COLO668 (cell line): ENCODE measurements at regions not wholly inside any gene's neighbourhood (a gene's known extent, or its start where the extent isn't known, plus 50 kb on each side); places are given as distances from the start of the nearest gene placed in this dataset.

Source experiments
- DNase-seq: peaks from one replicate; lab custom pipeline; 2025; ENCODE audit not compliant: unreplicated experiment; lab: John Stamatoyannopoulos, UW

DNA sequence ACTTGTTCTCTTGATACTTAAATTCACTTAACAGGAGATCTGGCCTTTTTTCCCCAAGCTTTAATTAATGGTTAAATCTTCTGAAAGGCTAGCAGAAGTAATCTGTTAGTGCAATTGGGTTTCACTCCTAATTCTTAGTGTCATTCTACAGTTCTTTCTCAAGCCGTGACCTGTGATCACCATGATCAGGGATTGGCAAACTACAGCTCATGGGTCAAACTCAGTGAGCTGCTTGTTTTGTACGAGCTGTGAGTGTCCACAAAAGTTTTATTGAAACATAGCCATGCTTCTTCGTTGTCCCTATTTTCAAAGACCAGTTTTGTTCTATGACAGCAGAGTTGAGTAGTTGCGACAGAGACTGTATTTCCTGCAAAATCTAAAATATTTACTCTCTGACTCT, 109.4 kb upstream of the KCNJ15 start:
- DNase-seq = no peak

DNA sequence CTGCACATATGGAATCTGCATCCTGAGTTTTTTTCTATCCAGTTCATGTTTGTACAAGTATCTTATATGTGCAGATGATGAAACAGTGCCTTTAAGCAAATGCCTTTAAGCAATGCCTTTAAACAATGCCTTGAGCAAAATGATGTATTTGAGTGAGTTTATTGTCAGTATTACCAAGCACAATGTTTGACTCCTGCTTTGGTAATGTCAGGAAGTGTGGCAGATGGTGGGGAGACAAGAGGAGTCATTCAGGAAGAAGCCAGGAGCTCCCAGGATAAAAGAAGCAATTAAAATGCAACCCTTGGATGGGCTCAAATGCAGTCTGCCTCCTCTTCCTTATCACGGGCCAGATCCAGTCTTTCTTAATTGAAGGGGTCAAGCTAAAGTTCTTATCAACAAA, 108.7 kb upstream of the KCNJ15 start:
- DNase-seq = no peak

DNA sequence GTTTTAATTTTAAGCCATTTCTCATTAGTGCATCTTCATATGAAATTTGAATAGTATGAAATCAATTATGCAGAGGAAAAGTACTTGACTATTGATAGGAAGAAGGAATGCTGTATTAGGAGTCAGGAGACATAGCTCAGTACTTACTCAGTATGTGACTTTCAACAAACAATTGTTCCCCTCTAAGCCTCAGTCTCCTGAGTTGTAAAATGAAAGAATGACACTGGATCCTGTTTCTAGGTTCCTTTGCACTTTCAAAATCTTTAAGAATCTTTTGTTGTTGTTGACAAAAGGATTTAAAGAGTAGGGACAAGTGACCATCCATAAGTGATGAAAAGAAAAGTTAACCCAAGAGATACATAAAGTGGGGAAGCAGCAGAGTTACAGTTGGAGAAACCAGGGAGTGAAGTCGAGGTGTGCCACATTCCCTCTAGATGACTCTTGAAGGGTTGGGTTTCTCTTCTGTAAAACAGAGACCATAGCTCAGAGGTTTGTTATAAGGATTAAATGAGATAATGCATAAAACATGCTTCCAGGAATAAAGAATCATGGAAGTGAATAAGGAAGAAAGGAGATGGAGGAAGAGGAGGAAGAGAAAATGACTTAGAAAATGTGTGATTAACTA, 105.7 kb upstream of the KCNJ15 start:
- no peak for DNase-seq

DNA sequence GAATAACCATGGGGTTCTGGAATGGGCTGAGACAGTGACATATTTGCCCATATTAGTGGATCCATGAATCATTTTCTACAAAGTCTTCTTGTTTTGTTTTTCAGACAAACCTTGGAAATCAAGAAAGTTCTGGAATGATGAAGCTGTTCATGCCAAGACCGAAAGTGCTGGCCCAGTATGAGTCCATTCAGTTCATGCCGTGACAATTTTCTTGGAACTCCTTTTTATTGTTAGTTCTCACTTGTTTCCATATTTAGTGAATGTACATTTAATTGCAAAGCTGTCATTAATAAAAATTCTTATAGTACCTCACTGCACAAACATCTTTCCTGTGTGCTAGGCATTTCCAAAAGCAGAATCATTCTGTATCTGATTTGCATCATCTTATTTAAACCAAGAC, 100.6 kb upstream of the KCNJ15 start:
- DNase-seq = no peak

DNA sequence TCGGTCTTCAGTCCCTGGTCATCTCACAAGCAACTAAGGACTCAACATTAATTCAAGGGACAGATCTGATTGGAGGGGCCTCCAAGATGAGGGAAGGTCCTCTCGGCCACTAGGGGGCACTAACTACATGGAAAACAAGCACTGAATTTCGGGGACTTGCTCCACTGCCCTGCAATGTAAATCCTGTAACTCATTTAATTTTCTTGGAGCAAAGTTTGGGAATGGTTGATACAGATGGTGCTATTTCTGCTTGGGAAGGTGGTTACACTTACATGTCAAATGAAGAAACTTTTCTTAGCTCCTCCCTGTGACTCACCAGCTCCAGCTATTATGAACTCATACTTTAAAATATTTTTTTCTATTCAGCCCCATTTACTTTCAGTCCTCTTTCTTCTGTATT, 97.4 kb upstream of the KCNJ15 start:
- DNase-seq = peak; percentile 54

DNA sequence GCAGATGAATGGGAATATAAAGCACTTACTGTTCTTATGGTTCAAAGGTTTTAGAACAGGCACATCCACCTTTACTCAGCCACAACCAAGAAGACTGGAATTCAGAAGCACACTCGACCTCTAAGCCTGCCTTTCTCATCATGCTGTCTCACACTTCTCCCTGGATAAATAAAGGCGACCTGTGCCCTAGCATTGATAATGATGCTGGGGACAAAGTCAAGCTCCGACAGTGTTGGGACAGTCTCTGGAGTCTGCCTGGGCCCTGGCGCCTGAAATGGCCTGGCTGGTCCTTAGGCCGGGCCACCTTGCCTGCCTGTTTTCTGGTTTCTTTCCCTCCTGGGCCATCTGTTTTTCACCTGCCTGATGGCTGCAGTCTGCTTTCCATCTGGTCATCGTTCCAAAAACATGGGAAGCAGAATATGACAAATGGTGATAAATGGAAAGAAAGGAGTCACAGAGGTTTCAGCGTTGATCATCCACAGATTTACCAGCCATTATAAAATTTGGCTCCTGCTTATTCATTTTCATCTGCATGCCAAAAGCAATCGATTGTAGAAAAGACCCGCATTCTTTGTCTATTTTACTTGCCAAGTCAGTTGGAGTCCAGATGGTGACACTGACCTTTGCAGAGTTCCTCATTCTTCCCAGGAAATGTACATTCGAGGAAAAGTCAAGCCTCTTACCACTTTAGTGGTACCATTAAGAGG, 91.2 kb upstream of the KCNJ15 start:
- DNase-seq = no peak

DNA sequence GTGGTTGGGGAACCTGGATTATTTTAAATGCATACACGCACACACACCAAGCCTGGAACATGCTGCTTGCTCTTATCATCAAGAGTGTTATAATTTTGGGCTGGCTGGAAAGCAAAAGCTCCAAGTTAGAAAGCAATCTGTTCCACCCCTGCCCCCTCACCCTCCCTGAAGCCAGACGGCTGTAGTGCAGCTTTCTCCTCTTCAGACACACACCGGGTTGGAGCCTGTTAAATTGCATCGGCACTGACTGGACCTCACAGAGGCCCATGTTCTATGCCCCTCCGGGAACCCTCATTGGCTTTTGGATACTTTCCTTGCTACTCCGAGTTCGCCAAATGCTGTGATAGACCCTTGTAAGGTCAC, 90.6 kb upstream of the KCNJ15 start:
- no peak for DNase-seq

DNA sequence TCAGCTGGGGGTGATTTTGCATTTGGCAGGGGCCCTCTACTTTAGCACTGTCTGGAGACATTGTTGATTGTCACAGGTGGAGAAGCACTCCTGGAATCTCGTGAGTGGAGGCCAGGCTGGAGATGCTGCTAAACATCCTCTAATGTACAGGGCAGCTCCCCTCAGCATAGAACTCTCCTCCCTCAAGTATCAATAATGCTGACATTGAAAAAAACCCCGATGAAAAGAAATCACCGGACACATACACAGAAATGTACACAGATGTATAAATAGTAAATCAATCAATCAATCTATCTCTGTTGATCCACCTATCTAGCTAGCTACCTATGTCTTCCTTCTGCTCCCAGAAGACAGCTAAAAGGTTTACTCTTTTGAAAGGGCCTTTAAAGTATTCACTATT, 89.4 kb upstream of the KCNJ15 start:
- DNase-seq = no peak

DNA sequence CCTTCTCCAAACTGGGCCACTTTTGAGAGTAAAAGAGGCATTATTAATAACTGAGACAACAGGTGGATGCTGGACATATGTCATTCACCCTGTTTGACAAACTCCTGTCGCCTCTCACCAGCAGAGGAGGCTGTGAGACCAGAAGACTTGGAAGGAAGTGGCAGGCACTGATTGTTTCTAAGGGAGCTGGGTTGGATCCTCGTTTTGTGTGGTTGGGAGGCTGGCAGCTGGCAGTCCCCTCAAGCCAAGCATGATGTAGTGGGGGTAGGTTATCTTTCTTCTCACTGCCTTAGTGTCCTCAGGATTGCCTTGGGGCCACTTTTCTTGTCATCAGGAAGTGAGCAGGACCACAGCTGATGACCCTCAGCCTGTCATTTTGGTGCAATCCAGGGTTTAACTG, 86.5 kb upstream of the KCNJ15 start:
- peak; percentile 18 for DNase-seq

DNA sequence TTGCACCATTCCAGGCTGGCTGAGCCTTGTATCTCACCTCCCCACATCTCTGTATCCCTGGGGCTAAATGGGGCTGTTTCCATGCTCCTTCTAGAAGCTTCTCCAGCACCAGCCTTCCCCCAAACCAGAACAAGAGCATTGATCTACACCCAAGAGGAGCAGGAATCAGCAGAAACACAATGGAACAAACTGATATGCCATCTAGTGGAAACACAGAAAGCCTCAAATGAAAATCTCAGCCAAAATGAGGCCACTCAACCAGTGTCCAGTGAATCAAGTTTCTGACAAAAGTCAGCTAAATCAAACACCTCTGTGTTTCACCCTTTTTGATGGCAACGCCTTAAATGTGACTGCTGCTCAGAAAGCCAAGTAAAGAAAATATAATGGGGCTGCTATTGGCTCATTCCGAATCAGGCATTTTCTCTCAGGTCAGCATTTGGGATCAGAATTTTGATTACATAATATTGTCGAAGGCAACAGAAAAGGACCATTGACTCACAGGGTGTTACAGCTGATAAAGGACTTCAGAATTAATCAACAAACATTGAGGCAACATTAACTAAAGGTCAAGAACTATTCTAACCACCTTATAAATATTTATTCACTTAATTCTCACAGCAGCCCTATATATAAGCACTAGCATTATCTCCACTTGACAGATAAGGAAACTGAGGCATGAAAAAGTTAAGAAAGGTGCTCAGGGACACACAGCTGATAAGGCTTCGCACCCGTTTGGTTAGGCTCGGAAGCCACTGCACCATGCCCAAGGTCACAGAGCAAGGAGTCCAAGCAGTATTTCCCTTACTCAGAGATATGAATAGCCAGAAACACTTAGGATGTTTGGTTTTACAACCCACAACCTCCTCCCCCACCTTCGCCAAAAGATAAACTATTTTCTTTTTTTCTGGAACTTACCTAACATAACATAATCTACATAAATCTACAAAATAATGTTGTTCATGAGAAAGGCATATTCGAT, 85.8 kb upstream of the KCNJ15 start:
- no peak for DNase-seq

DNA sequence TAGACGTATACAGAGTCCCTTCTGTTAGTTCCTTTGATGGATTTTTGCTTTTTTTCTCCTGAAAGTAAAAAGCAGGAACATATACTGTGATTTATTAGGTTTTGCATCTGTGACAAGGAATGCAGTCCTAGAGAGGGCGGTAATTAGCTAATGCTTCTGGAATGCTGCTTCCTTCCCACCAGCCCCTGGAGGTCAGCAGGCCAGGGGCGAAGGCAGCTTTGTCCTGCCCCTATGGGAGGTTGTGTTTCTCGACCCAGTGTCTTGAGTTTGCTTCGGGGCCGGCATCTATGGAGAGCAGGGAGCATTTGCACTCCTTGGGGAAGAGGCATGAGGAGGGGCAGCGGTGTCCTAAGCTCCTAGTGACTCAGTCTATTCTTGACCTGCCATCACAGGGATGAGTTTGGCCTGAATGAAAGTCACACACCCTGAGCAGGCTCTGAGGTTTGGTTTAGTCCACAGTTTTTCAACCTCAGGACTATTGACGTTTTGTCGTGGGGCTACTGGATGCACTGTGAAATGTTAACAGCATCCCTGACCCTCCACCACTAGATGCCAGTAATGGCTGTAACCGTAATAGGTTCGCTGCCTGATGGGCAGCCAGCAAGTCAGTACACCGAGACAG, 85.0 kb upstream of the KCNJ15 start:
- DNase-seq = no peak

DNA sequence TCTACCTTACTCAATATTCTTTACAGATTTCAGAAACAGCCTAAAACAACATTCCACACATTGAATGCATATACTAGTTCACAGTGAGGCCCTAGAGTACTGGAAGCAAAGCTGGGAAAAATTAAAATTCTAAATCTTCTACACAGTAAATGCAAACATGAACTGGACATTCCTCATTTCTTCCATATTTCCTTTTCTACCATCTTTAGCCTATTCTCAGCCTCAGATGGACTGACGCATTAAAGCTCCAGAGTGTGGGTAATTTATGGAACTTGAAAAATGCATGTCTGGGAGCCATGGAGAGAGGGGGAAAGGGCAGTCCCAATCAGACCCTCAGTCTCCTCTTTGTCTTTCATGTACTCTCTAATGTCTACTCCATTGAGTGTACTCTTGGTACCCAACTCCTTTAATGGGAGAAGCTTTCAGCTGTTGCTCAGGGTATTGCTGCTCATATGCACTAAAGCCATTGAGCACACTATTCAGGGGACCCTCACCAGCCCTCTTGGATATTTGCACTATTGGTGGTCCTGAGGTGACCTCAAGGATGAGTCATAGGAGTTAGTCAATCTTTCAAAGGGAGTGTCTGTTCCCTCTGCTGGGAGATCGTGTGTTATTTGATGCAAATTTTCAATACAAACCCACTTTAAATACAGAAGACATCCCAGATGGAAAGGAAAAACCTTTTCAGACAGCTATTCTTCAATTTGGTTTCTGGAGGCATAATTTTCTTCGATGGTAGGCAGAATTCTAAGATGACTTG, 83.3 kb upstream of the KCNJ15 start:
- no peak for DNase-seq

DNA sequence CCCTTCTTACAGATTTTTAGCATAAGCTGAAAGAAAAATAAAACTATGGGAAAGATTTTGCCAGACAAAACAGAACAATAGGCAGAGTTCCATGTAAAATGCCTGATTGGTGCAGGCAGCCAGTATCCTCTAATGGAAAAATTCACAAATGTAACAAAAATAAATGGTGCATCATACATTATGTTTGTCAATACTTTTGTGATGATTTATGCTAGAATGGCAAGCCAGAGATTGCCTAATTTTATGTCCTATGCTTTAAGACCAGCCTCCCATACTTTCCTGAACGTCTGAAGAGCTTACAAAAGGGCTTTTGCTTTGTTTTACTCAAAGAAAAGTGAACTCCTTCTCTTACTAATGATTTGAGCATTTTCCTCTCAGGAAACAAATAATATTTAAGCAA, 81.5 kb upstream of the KCNJ15 start:
- no peak for DNase-seq

DNA sequence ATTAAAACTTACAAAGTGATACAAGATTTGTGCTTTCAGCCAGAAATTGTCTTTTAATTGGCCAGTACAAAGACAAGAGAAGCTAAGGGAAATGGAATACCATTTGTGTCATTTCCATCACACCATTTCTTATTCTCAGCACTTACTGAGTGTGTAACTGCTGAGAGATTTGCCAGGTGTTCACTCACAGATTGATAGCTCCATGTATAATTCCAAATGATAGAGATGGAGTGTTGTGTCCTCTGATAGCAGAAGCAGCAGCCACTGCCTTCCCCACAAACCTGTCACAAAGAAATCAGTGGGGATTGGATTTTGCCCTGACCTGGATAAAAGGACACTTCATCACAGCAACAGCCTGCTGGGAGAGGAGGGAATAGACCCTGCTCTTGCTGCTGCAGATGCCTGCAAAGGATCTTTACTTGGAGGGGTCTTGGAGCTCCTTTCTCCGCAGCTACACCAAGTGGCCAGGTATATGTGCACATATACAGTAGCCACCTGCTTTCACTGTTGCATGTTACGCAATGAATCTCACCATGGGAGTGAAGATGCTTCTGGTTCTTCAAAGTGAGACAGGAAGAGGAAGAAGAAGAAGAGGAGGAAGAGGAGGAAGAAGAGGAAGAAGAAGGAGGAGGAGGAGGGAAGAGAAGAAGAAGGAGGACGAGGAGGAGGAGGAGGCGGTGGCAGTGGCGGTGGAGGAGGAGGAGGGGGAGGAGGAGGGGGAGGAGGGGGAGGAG, 78.7 kb upstream of the KCNJ15 start:
- DNase-seq = no peak

DNA sequence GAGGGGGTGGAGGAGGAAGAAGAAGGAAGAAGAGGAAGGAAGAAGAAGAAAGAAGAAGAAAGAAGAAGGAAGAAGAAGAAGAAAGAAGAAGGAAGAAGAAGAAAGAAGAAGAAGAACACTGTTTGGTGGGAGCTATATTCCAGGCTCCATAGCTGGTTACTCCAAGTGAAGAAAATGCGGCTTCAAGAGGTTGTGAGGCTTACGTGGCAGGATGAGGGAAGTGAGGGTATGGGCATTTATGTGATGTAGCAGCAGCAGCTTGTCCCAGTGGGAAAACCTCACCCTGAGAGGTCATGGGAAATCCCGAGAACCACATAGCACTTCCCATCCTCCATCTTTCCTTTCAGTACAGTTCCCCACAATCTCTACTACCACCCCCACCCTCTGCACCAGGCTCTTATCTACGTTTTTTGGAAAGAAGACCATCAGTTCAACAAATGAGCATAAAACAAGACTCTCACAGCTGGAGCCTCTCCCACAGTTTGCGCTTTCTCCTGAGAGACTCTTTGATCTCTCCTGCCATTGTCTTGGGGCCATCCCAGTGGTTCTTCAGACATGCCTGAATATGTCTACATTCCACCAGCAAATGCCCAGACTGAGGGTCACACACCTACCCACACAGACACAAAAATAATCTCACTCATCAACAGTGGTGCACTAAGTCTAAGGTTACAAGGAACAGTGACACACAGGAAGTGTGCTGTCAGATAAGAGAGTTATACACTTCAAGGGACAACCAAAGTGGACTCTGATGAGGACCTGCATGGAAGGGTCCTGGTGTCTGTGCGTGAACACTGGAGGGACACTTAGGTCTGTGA, 77.9 kb upstream of the KCNJ15 start:
- no peak for DNase-seq

DNA sequence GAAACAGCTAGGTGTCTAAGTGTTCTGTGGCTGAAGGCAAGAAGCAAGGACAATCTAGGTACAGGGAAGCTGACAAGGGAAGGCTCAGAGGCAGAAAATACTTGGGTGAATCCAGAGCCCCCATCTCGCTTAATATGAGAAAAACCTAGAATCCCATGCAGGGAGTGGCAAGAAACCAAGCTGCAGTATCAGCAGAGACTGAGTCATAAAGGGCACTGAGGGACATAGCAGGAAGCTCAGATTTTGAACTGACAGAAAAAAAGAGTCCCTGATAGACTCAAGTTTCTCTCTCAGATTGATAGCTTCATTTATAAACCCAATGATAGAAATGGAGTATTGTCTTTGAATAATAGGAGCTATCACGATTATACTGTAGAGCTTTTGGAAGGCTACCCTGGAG, 77.3 kb upstream of the KCNJ15 start:
- DNase-seq = no peak

DNA sequence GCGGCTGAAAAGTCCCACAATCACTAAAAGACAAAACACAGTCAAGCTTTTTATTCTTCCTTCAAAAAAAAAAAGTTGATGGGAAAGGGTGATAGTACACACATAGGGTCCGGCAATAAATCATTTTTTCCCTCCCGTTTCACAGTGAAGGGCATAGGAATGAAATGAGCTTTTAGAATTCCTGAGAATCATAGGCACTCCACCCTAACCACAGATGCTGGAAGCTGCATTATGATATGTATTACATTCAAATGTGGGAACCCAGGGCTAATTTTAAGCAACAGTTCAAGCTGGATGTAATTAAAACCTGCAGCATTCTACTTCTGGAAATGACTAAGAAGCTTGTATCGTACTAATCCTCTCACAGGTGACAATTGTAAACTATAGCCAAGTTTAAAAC, 75.7 kb upstream of the KCNJ15 start:
- no peak for DNase-seq

DNA sequence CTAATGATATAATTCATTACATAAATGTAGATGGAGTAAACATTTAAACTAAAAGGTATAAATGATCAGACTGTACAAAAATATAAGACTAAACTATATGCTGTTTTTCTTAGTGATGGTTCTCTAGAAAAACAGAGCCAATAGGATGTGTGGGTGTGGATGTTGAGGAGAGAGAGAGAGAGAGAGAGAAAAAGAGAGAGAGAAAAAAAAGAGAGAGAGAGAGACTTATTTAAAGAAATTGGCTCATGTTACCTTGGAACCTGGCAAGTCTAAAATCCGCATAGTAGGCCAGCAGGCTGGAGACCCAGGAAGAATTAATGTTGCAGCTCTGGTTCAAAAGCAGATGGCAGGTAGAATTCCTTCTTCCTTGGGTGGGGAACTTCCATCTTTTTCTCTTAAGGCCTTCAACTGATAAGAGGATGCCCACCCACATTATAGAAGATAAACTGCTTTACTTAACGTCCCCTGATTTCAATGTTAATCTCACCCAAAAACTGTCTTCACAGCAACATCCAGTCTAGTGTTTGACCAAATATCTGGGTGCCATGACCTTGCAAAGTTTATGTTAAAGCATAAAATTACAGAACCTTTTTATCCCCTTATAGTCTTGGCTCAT, 74.3 kb upstream of the KCNJ15 start:
- DNase-seq = no peak

DNA sequence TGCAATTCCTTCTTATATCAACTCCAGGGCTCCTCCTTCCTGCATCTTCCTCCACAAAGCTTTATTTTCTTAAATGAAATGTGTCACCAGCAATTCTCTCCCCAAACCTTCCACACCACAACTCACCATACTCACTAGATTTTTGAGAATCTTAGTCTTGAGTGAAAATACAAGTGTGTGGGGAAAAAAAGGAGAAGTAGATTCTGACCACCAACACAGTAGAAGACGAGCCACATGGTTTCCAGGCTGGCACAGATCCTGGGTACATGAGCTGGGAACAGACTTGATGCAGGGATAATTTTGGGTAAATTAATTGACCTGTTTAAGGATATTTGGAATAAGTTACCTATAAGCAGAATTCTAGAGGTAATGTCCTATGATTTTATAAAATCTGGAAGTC, 72.8 kb upstream of the KCNJ15 start:
- no peak for DNase-seq
